B cell (primary cell): ENCODE measurements at regions not wholly inside any gene's neighbourhood (a gene's known extent, or its start where the extent isn't known, plus 50 kb on each side); places are given as distances from the start of the nearest gene placed in this dataset.

Source experiments
- EZH2 ChIP-seq: IDR thresholded peaks from 2 replicates; pipeline ENCODE4 v1.6.1; 2012; ENCODE audit warnings: borderline replicate concordance, low read depth, mild to moderate bottlenecking, moderate library complexity, low read length; ENCODE audit not compliant: insufficient read depth, poor library complexity, severe bottlenecking
- TF ChIP-seq, protein P1 (sequence below): fragments of 200-600 bp; IDR thresholded peaks from one replicate; pipeline ENCODE4 v1.8.0; 2022; ENCODE audit warnings: antibody characterized with exemption, mild to moderate bottlenecking

DNA sequence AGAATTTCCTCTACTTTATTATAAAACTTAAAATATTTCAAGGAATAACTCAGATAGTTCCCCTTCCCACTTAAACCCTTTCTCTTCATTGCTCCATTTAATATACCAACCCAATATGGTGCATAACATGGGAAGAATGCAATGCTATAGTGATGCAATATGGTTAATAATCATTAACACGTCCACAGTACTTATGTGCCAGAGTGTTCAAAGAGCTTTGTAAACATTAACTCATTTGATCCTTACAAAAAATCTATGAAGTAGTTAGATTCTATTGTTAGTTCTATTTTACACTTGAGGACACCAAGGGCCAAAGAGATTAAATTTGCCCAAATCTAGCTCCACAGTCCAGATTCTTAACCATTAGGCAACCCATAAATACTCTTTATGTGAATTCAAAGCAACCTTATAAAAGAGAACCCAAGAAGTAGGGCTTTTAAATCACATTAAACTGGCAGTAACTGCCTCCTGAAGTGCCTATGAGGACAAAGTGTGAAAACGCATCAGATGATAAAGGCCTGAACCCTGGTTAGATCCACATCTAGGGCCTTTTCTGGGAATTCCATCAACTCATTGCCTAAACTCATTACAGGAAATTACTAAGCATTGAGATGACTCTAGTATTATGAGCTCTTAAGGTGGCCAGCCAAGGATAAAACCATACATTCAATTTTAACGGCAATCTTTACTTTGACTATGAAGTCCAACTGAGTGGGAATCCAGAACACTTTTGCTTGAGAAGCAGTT, 94.3 kb downstream of the AREG start:
- TF ChIP-seq, protein P1, sequence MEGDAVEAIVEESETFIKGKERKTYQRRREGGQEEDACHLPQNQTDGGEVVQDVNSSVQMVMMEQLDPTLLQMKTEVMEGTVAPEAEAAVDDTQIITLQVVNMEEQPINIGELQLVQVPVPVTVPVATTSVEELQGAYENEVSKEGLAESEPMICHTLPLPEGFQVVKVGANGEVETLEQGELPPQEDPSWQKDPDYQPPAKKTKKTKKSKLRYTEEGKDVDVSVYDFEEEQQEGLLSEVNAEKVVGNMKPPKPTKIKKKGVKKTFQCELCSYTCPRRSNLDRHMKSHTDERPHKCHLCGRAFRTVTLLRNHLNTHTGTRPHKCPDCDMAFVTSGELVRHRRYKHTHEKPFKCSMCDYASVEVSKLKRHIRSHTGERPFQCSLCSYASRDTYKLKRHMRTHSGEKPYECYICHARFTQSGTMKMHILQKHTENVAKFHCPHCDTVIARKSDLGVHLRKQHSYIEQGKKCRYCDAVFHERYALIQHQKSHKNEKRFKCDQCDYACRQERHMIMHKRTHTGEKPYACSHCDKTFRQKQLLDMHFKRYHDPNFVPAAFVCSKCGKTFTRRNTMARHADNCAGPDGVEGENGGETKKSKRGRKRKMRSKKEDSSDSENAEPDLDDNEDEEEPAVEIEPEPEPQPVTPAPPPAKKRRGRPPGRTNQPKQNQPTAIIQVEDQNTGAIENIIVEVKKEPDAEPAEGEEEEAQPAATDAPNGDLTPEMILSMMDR: no peak
- no peak for TF ChIP-seq EZH2
